ENCODE measurements at regions not wholly inside any gene's neighbourhood (a gene's known extent, or its start where the extent isn't known, plus 50 kb on each side); places are given as distances from the start of the nearest gene placed in this dataset.
A peak's percentile ranks its signal among the peaks of the same experiment; 100 is the strongest.

DNA sequence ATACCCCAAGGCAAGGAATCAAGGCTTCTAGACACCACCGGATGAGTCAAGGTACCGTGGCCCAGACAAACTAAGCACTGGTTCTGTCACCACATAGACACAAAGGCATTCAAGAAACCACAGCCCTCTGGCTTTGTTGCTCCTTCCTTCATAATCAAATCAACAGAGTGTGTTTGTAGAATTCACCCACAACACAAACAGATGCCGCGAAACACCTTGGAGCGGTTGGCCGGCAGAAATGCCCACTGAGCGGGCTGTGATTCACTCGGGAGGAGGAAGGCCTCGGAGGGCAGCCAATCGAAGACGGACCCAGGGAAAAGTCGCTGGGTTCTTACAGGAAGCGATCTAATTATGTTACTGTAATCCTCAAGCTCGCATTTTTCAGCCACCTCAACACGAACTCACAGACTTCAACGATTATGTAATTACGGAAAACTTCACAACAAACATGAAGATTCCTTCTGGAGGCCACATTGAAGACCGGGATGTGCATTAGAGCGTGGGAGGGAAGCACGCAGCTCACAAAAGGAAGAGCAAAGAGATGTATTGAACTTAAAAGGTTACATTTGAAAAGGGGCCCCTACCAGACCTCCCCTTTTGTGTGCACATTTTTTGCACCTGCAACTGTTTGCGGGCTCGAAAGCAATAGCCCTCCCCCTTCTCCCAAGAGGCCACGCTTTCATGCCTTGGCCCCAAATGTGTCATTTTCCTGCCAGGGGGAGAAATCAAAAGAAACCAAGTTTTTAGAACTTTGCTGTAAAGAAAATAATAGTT lies 184.7 kb upstream of the PREP start:
- DNase-seq (ENCODE audit: low spot score): peak; percentile 85

DNA sequence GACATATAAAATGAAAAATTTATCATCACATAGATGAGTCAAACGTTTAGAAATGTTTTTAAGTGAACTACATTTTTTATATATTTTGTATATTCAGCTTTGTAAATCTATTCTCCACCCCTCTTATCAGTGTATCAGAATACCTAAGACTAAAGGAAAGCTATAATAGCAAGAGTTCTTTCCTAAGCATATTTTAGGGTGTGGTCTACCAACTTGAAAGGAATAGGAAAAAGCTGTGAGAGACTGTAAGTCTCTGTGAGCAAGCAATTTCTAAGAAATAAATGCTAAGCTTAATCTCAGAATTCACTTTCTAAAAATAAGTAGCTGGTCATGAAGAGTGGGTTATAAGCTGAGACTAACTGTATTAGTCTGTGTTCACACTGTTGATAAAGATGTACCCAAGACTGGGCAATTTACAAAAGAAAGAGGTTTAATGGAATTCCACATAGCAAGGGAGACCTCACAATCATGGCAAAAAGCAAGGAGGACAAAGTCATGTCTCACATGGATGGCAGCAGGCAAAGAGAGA lies 175.4 kb upstream of the PREP start:
- DNase-seq (ENCODE audit: low spot score): no peak

DNA sequence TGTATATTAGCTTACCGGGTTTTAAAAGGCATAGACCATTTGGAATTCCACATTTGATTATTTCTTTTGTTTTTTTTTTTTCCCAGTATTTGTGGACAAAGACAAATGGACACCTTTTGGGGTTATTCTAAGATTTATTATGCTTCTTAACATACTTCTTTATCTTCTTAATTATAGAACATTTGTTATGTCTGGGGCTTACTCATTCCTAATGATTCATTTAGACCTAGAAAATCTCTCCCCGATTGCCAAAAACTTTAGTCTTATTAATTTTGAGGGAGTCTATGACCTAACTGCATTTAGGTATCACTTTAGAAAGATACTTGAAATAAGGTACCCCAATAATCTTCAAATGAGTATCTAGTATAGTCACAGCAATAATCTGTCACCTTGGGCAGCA lies 170.7 kb upstream of the PREP start:
- no peak for DNase-seq (ENCODE audit: low spot score)

- peak; percentile 30 for DNase-seq (ENCODE audit: low spot score)
Measured at GRCh38 chr6:105573138-105573537, 170.3 kb upstream of the PREP start.

GRCh38 chr6:105570416-105570815 lies 167.5 kb upstream of the PREP start:
- no peak for DNase-seq (ENCODE audit: low spot score)

GRCh38 chr6:105569706-105570105 lies 166.8 kb upstream of the PREP start:
- no peak for DNase-seq (ENCODE audit: low spot score)

DNA sequence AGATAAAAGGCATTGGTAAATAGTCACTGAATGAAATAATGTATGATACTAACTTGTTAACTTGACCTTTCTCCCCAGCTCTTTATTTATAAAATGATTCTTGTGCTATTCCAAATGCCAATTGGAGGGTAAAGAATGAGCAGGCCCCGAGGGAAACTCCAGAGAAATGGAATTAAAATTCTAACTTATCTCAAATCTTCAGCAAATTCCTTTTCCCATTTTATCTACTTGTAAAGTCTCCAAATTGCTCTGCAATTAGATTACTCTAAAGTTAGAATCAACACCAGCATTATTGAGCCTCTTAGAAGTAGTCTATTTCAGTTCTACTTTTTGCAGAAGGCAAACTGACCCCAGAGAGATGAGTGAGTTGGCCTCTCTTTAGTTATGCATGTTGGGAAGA lies 165.9 kb upstream of the PREP start:
- DNase-seq (ENCODE audit: low spot score): no peak

DNA sequence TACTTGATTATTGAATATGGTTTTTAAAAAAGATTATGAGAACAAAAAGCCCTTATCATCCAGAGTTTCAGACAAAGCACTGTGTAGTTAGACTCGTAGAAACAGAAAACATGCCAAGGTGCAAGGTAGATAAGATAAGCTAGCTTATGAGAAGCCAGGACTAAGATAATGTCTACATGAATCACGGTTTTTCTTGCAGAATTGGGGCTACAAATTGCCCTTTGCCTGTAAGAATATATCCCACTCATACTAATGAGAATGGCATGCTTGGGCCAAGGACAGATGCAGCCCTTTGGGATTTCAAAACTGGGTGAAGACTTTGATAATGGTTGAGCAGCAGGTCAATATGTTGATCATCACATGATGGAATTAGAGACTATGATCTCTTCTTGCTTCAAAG lies 165.3 kb upstream of the PREP start:
- no peak for DNase-seq (ENCODE audit: low spot score)

DNA sequence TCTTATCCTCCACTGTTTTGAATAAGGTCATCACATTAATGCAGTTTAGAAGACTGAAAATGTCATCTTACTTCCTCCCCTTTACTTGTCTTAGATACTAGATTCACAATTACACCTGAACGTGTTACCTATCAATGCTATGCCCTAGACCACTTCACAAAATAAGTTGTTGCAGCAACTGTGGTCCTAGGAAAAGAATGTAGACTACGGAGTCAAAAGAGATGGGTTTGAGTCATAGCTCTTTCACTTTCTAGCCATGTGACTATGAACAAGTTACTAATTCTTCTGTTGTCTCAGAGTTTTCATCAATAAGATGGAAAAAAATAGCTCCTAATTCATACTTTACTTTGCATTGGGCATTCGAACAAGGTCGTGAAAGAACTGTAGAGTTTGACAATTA lies 164.3 kb upstream of the PREP start:
- no peak for DNase-seq (ENCODE audit: low spot score)

DNA sequence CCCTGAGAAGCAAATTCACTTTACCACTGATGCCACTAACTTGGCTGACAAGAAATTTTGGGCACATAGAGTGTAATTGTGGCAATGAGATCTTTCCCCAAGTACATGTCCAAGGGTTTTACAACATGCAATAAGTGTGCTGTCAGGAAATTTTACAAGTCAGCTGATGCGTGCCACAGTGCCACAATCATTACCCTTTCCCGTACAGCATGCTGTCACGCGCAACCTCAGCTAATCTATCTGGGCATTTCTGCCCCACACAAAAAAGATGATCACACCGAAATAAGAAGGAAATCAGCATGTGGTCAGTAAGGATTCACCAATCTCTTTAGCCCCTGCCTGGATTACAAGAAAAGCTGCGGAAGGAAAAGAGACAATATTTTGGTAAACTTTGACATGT lies 163.6 kb upstream of the PREP start:
- DNase-seq (ENCODE audit: low spot score): no peak

- no peak for DNase-seq (ENCODE audit: low spot score)
Measured at GRCh38 chr6:105564121-105564902, 161.4 kb upstream of the PREP start.

DNA sequence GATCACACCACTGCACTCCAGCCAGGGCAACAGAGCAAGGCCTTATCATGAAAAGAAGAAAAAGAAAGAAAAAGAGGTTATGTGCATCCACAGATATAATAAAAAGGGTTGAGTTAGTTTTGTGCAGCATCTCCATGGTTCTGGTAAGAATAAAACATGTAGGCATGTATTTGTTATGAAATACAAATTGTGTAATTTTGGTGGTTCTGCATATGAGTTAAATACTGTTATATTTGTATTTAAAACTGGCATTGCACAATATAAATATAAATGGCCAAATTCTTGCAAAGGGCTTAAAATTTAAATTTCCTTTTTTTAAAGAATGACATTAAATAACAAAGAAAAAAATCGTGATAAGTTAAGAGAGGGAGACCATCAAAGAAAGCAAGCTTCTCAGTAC lies 159.1 kb upstream of the PREP start:
- no peak for DNase-seq (ENCODE audit: low spot score)

GRCh38 chr6:105561486-105561885 lies 158.6 kb upstream of the PREP start:
- DNase-seq (ENCODE audit: low spot score): no peak

- peak; percentile 59 for DNase-seq (ENCODE audit: low spot score)
Measured at GRCh38 chr6:105560611-105561066, 157.8 kb upstream of the PREP start.

GRCh38 chr6:105557291-105557690 lies 154.4 kb upstream of the PREP start:
- DNase-seq (ENCODE audit: low spot score): no peak

GRCh38 chr6:105553171-105553570 lies 150.3 kb upstream of the PREP start:
- no peak for DNase-seq (ENCODE audit: low spot score)

DNA sequence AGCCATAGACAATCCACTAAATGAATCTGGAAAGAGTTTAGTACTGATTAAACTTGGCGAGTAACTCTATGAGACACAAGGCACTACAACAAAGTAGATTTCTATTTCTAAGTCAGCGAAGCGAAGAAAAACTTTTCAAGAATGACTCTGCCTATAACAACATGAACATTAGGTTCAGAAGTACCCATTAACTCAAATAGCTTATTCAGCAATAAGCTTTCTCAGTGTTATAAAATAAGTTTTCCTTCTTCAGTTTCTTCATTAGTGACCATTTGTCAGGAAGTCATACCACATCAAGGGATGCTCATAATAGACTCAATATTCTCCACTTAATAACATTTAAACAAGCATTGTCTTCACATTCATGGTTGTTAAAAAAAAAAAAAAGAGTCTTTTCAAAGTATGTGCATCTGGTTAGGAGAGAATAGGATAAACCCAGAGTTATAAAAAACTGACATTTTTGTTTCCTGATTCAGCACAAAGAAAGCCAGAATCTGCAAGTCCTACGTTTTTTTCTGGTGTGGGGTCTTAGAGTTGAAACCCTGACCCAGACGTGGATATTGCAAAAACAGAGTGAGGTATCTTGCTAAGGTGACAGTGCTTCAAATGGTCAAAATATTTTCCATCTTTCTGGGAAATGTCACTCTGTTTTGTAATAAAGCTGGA lies 148.2 kb upstream of the PREP start:
- DNase-seq (ENCODE audit: low spot score): no peak

GRCh38 chr6:105546754-105547153 lies 143.9 kb upstream of the PREP start:
- DNase-seq (ENCODE audit: low spot score): no peak

- DNase-seq (ENCODE audit: low spot score): peak; percentile 75
Measured at GRCh38 chr6:105545947-105546731, 143.3 kb upstream of the PREP start.

DNA sequence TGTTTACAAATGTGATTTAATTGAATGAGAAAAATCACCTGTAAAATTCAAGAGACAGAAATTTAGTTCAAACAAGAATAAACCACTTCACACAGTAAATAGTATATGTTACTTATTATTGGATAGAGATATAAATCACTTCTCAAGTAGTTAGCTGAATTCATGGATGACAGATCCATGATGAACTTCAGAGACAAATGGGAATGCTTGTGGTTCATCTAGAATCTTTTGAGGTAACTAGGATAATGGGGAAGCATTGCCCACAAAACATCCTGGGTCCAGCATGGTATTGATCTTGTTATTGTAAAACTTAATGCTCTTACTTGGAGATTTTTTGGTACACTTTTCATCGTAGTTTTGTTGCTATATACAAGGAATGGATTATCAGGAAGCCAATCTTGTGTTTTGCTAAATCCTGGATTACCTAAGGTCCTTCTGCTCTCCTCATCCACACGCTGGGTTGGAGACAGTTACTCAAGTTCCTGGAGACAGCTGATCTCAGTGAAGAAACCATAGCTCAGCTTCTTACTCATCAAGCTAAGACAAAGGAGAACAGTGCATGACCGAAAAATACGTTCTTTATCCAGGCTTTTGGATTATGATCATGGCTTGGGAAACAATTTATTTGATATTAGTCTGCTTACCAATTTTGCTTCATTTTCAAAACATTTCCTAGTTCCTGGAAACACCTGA lies 142.5 kb upstream of the PREP start:
- DNase-seq (ENCODE audit: low spot score): no peak

DNA sequence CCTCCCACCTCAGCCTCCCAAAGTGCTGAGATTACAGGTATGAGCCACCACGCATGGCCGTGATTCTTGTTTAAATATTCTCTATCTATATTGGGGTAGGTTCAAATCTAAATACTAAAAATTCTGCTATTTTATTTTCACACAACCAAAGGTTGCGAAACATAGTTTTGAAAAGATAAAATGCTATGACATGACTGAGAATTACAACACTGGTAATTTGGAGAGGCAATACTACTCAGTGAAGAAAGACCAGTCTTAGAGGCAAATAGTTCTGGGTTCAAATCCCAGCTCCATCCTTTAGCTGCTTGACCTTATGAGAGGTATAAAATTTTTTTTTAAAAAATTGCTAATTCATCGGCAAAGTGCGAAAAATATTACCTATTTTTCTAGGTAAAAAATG lies 137.0 kb upstream of the PREP start:
- no peak for DNase-seq (ENCODE audit: low spot score)
